SU-DHL-6 (cell line): ENCODE measurements at regions not wholly inside any gene's neighbourhood (a gene's known extent, or its start where the extent isn't known, plus 50 kb on each side); places are given as distances from the start of the nearest gene placed in this dataset.
"Not testable (repeated sequence)": the region's sequence is repeated elsewhere in the genome, so short reads cannot be mapped to it uniquely, and the experiment has no call there.

Experiments used
- H2AFZ ChIP-seq: fragments of 200-600 bp; sonication (generic); 2 replicates; pipeline ENCODE4 v1.6.1; 2014; ENCODE audit warnings: low read depth, mild to moderate bottlenecking, moderate library complexity, mixed read lengths, antibody characterized with exemption, low read length; ENCODE audit not compliant: severe bottlenecking
- H3F3A ChIP-seq: fragments of 200-600 bp; shearing (Covaris generic); 2 replicates; pipeline ENCODE4 v1.6.0; 2016; ENCODE audit warnings: antibody characterized with exemption, mild to moderate bottlenecking; ENCODE audit not compliant: insufficient read depth
- H3K27ac ChIP-seq: fragments of 200-600 bp; sonication (generic); 2 replicates; pipeline ENCODE4 v1.5.1; 2016; ENCODE audit warnings: low read depth, mild to moderate bottlenecking, low read length, moderate library complexity, mixed read lengths
- H3K27me3 ChIP-seq: fragments of 200-600 bp; sonication (generic), shearing (Covaris generic); 2 replicates; pipeline ENCODE4 v1.6.0; 2014; ENCODE audit warnings: mild to moderate bottlenecking, low read length
- H3K36me3 ChIP-seq: fragments of 200-600 bp; sonication (generic); 2 replicates; pipeline ENCODE4 v1.6.1; 2014; ENCODE audit warnings: mild to moderate bottlenecking, low read length, mixed read lengths
- H3K4me2 ChIP-seq: fragments of 300-600, 200-600 bp; shearing (Covaris generic), sonication (generic); 2 replicates; pipeline ENCODE4 v1.6.0; 2014; ENCODE audit warnings: low read length, low read depth, mild to moderate bottlenecking; ENCODE audit not compliant: poor library complexity, severe bottlenecking
- H3K4me3 ChIP-seq: fragments of 200-600 bp; sonication (generic); 2 replicates; pipeline ENCODE4 v1.5.1; 2014; ENCODE audit warnings: antibody characterized with exemption, low read length, mild to moderate bottlenecking, mixed read lengths; ENCODE audit not compliant: insufficient read depth, poor library complexity, severe bottlenecking
- H3K79me2 ChIP-seq: fragments of 200-600 bp; sonication (generic); 2 replicates; pipeline ENCODE4 v1.6.1; 2014; ENCODE audit warnings: mild to moderate bottlenecking, low read length, moderate library complexity; ENCODE audit not compliant: insufficient read depth
- H3K9ac ChIP-seq: fragments of 200-600 bp; sonication (generic); 2 replicates; pipeline ENCODE4 v1.7.0; 2014; ENCODE audit warnings: mild to moderate bottlenecking, low read length
- H3K9me2 ChIP-seq: fragments of 200-600 bp; sonication (generic); replicated peaks from 2 replicates; pipeline ENCODE4 v1.6.1; 2014; ENCODE audit warnings: low read length; ENCODE audit not compliant: insufficient read depth
- H3K9me3 ChIP-seq: fragments of 200-600 bp; sonication (generic); 2 replicates; pipeline ENCODE4 v1.6.1; 2014; ENCODE audit warnings: low read length, mixed read lengths; ENCODE audit not compliant: insufficient read depth
- H4K20me1 ChIP-seq: fragments of 200-600 bp; sonication (generic); 2 replicates; pipeline ENCODE4 v1.6.1; 2014; ENCODE audit warnings: low read depth, mild to moderate bottlenecking, antibody characterized with exemption, low read length, moderate library complexity, mixed read lengths
- CTCF ChIP-seq: fragments of 200-600 bp; sonication (generic); IDR thresholded peaks from one replicate; pipeline ENCODE4 v1.5.1; 2017; ENCODE audit warnings: antibody characterized with exemption, mild to moderate bottlenecking, low read length, moderate library complexity; ENCODE audit not compliant: insufficient read depth, poor library complexity, severe bottlenecking
- EZH2phosphoT487 ChIP-seq: fragments of 200-600 bp; sonication (generic), shearing (Covaris generic); conservative IDR thresholded peaks from 2 replicates; pipeline ENCODE4 v1.6.1; 2018; ENCODE audit warnings: mild to moderate bottlenecking, antibody characterized with exemption, low read length, moderate library complexity, mixed read lengths

- no peak overlapping the region for H2AFZ ChIP-seq
- no peak overlapping the region for H3K27ac ChIP-seq
- H3K36me3 ChIP-seq, result no peaks in the 10 kb centered on the region
- TF ChIP-seq CTCF (no peak), EZH2phosphoT487 (no peak)
- H3K79me2 ChIP-seq, result no peaks in the 10 kb centered on the region
- no peak overlapping the region for H3K4me2 ChIP-seq
- H3K9me2 ChIP-seq, result no peaks in the 10 kb centered on the region
- no peaks in the 10 kb centered on the region for H3K9me3 ChIP-seq
- no peaks in the 10 kb centered on the region for H3F3A ChIP-seq
- H3K27me3 ChIP-seq, result no peaks in the 10 kb centered on the region
- no peak overlapping the region for H3K4me3 ChIP-seq
- no peak overlapping the region for H3K9ac ChIP-seq
- no peaks in the 10 kb centered on the region for H4K20me1 ChIP-seq
Observed at GRCh38 chr5:12133520-12133919, 229.3 kb upstream of the CTNND2 start.

- not testable (repeated sequence) for H3K9me3 ChIP-seq, H3K27me3 ChIP-seq, H3F3A ChIP-seq, H3K9me2 ChIP-seq, H3K4me3 ChIP-seq, H4K20me1 ChIP-seq, H3K9ac ChIP-seq, H3K79me2 ChIP-seq, H3K27ac ChIP-seq, H2AFZ ChIP-seq, H3K4me2 ChIP-seq, H3K36me3 ChIP-seq
Observed at GRCh38 chr5:12131020-12131419, 226.8 kb upstream of the CTNND2 start.

DNA sequence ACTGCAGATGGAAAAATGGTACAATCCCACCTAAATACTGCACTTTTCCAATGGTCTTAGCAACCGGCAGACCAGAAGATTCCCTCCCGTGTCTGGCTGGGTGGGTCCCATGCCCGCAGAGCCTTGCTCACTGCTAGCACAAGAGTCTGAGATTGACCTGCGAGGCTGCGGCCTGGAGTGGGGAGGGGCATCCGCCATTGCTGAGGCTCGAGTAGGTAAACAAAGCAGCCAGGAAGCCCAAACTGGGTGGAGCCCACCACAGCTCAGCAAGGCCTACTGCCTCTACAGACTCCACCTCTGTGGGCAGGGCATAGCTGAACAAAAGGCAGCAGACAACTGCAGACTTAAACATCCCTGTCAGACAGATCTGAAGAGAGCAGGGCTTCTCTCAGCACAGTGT is 221.6 kb upstream of the CTNND2 start:
- no peaks in the 10 kb centered on the region for H3K9me3 ChIP-seq
- H3K9ac ChIP-seq, result no peak overlapping the region
- H2AFZ ChIP-seq, result no peak overlapping the region
- H3K36me3 ChIP-seq, result no peaks in the 10 kb centered on the region
- H3K4me3 ChIP-seq, result no peak overlapping the region
- H3K4me2 ChIP-seq, result no peak overlapping the region
- no peaks in the 10 kb centered on the region for H4K20me1 ChIP-seq
- H3K27me3 ChIP-seq, result no peaks in the 10 kb centered on the region
- no peak overlapping the region for H3K27ac ChIP-seq
- H3F3A ChIP-seq, result no peaks in the 10 kb centered on the region
- no peak for TF ChIP-seq CTCF
- TF ChIP-seq EZH2phosphoT487, result no peak
- H3K9me2 ChIP-seq, result no peaks in the 10 kb centered on the region
- no peaks in the 10 kb centered on the region for H3K79me2 ChIP-seq

GRCh38 chr5:12119657-12120056 is 215.4 kb upstream of the CTNND2 start:
- Histone ChIP-seq H3K27ac (no peak overlapping the region), H3K9ac (no peak overlapping the region), H3K36me3 (no peaks in the 10 kb centered on the region), H3K27me3 (no peaks in the 10 kb centered on the region), H4K20me1 (peaks cover 3% of the 10 kb centered on the region; the same call in 1 of the 2 replicates), H2AFZ (no peak overlapping the region), H3K9me3 (no peaks in the 10 kb centered on the region), H3K79me2 (no peaks in the 10 kb centered on the region), H3K4me3 (no peak overlapping the region), H3K9me2 (no peaks in the 10 kb centered on the region), H3F3A (no peaks in the 10 kb centered on the region), H3K4me2 (no peak overlapping the region)
- no peak for TF ChIP-seq CTCF
- TF ChIP-seq EZH2phosphoT487, result no peak
